ENCODE measurements at regions not wholly inside any gene's neighbourhood (a gene's known extent, or its start where the extent isn't known, plus 50 kb on each side); places are given as distances from the start of the nearest gene placed in this dataset.

GRCh38 chr12:19574601-19575000 is 135.3 kb downstream of the AEBP2 start:
- DNase-seq (ENCODE audit: low spot score) = no peak
- no peaks in the 10 kb centered on the region for H3K27me3 Mint-ChIP-seq (ENCODE audit: low read depth)
- no peaks in the 10 kb centered on the region for H3K9me3 Mint-ChIP-seq
- ChIA-PET POLR2A (no interaction called here), CTCF (interaction anchor here (1.0 to 1.8 kb wide), 3 partner anchors 28 to 75 kb away, joined by 3 to 6 read pairs (median 3); no protein-coding TSS in a partner anchor)
- H3K27ac Mint-ChIP-seq = no peak overlapping the region
- H3K4me3 Mint-ChIP-seq = no peak overlapping the region
- peaks cover 48% of the 10 kb centered on the region for H3K4me1 Mint-ChIP-seq
- ATAC-seq = peak; percentile 32
- H3K36me3 Mint-ChIP-seq = no peaks in the 10 kb centered on the region
- TF ChIP-seq PRDM15 (CRISPR knock-in tag; IDR thresholded peaks at IDR 0.05) (no peak), NFATC4 (CRISPR knock-in tag; IDR thresholded peaks at IDR 0.05) (no peak), RORB (CRISPR knock-in tag; IDR thresholded peaks at IDR 0.05) (no peak), MXD4 (CRISPR knock-in tag; IDR thresholded peaks at IDR 0.05; ENCODE audit: borderline replicate concordance) (no peak), AFF4 (CRISPR knock-in tag; IDR thresholded peaks at IDR 0.05; ENCODE audit: borderline replicate concordance) (no peak), FOXK1 (CRISPR knock-in tag; IDR thresholded peaks at IDR 0.05) (no peak), NFE2L1 (CRISPR knock-in tag; IDR thresholded peaks at IDR 0.05) (no peak), KAT7 (CRISPR knock-in tag; IDR thresholded peaks at IDR 0.05; ENCODE audit: borderline replicate concordance) (no peak), ZNF532 (CRISPR knock-in tag; IDR thresholded peaks at IDR 0.05; ENCODE audit: borderline replicate concordance) (no peak), NFYB (CRISPR knock-in tag; conservative IDR thresholded peaks at IDR 0.05; ENCODE audit: low read depth) (no peak), STAT6 (CRISPR knock-in tag; conservative IDR thresholded peaks at IDR 0.05; ENCODE audit: low read depth) (no peak), FOXP4 (CRISPR knock-in tag; IDR thresholded peaks at IDR 0.05) (no peak), EMX1 (CRISPR knock-in tag; IDR thresholded peaks at IDR 0.05) (no peak), NR1H2 (CRISPR knock-in tag; IDR thresholded peaks at IDR 0.05) (no peak), TEAD4 (CRISPR knock-in tag; IDR thresholded peaks at IDR 0.05) (no peak), PRRX2 (CRISPR knock-in tag; IDR thresholded peaks at IDR 0.05) (no peak)
